ENCODE measurements at regions not wholly inside any gene's neighbourhood (a gene's known extent, or its start where the extent isn't known, plus 50 kb on each side); places are given as distances from the start of the nearest gene placed in this dataset.
A peak's percentile ranks its signal among the peaks of the same experiment; 100 is the strongest.

GRCh38 chr10:32169556-32169955 lies 113.3 kb upstream of the KIF5B start:
- DNase-seq, result no peak

- DNase-seq, result no peak
Observed at GRCh38 chr10:32167450-32167849, 111.2 kb upstream of the KIF5B start.

- peak; percentile 5 for DNase-seq
Observed at GRCh38 chr10:32166365-32166764, 110.1 kb upstream of the KIF5B start.

GRCh38 chr10:32163762-32164148 lies 107.5 kb upstream of the KIF5B start:
- no peak for DNase-seq

GRCh38 chr10:32163071-32163761 lies 107.0 kb upstream of the KIF5B start:
- no peak for DNase-seq

GRCh38 chr10:32161586-32161985 lies 105.4 kb upstream of the KIF5B start:
- no peak for DNase-seq

GRCh38 chr10:32160864-32161263 lies 104.6 kb upstream of the KIF5B start:
- no peak for DNase-seq

GRCh38 chr10:32159264-32159663 lies 103.0 kb upstream of the KIF5B start:
- DNase-seq, result peak; percentile 69

GRCh38 chr10:32156031-32156495 lies 99.8 kb upstream of the KIF5B start:
- no peak for DNase-seq

GRCh38 chr10:32155075-32155516 lies 98.9 kb upstream of the KIF5B start:
- no peak for DNase-seq

- DNase-seq, result no peak
Observed at GRCh38 chr10:32153931-32154330, 97.7 kb upstream of the KIF5B start.

- no peak for DNase-seq
Observed at GRCh38 chr10:32153252-32153651, 97.0 kb upstream of the KIF5B start.

GRCh38 chr10:32151871-32152270 lies 95.6 kb upstream of the KIF5B start:
- no peak for DNase-seq

GRCh38 chr10:32150532-32151101 lies 94.4 kb upstream of the KIF5B start:
- no peak for DNase-seq

GRCh38 chr10:32149252-32149955 lies 93.2 kb upstream of the KIF5B start:
- DNase-seq, result no peak

GRCh38 chr10:32148864-32149251 lies 92.6 kb upstream of the KIF5B start:
- DNase-seq, result no peak

GRCh38 chr10:32147730-32148129 lies 91.5 kb upstream of the KIF5B start:
- no peak for DNase-seq

GRCh38 chr10:32146166-32146565 lies 89.9 kb upstream of the KIF5B start:
- no peak for DNase-seq

- no peak for DNase-seq
Observed at GRCh38 chr10:32144817-32145688, 88.8 kb upstream of the KIF5B start.

- no peak for DNase-seq
Observed at GRCh38 chr10:32143302-32143847, 87.2 kb upstream of the KIF5B start.

- DNase-seq, result no peak
Observed at GRCh38 chr10:32142646-32143045, 86.4 kb upstream of the KIF5B start.

GRCh38 chr10:32141018-32141807 lies 85.0 kb upstream of the KIF5B start:
- no peak for DNase-seq
